Central memory CD8-positive, alpha-beta T cell (primary cell): ENCODE measurements at regions not wholly inside any gene's neighbourhood (a gene's known extent, or its start where the extent isn't known, plus 50 kb on each side); places are given as distances from the start of the nearest gene placed in this dataset.

Source experiments
- ATAC-seq: fragments of 150-1000 bp; cut with Tn5 transposase; replicated peaks from 2 replicates; pipeline ENCODE4 v1.10.0; 2022; ENCODE audit warnings: mild to moderate bottlenecking, moderate FRiP score, moderate number of reproducible peaks; ENCODE audit not compliant: poor library complexity, severe bottlenecking; ENCODE audit errors: extremely low read depth
- DNase-seq, 2 donors: peaks; one replicate each; pipeline ENCODE4 v3.0.0; 2021; ENCODE audit warnings: low spot score in 2 of 2
- H3K27ac Mint-ChIP-seq: one replicate; pipeline ENCODE4 v1.8.0; 2022; ENCODE audit warnings: low read depth, mild to moderate bottlenecking, moderate library complexity, mixed read lengths
- H3K27me3 Mint-ChIP-seq: one replicate; pipeline ENCODE4 v1.8.0; 2022; ENCODE audit warnings: mixed read lengths
- H3K36me3 Mint-ChIP-seq: one replicate; pipeline ENCODE4 v1.8.0; 2022; ENCODE audit warnings: mild to moderate bottlenecking, moderate library complexity, mixed read lengths; ENCODE audit not compliant: insufficient read depth
- H3K4me1 Mint-ChIP-seq: one replicate; pipeline ENCODE4 v1.8.0; 2022; ENCODE audit warnings: mixed read lengths
- H3K4me3 Mint-ChIP-seq: one replicate; pipeline ENCODE4 v1.8.0; 2022; ENCODE audit warnings: mild to moderate bottlenecking, moderate library complexity, mixed read lengths
- H3K9me3 Mint-ChIP-seq: one replicate; pipeline ENCODE4 v1.8.0; 2022; ENCODE audit warnings: mixed read lengths

DNA sequence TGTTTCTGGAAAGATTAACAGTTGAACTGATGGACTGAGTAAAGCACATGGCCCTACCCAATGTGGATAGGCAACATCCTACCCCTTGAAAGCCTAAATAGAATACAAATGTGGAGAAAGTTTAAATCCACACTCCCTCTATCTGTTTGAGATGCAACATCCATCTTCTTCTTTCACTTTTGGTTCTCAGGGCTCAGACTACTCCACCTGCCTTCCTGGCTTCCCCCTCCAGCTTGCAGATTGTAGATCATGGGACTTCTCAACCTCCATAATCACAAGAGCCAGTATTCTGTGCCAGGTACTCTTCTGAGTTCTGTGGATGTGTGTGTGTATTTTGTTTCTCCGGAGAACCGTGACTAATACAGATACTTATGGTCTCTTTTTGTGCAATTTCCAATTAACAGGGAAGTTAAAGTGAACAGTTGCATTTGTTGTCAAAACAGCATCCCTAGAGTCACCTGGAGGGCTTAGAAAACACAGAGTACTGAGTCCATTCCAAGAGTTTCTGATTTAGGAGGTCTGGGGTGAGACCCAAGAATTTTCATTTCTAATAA lies 590.3 kb upstream of the MIR17HG start:
- DNase-seq, result no peak
- H3K9me3 Mint-ChIP-seq, result peaks cover 20% of the 10 kb centered on the region
- no peak overlapping the region for H3K4me3 Mint-ChIP-seq
- H3K36me3 Mint-ChIP-seq, result no peaks in the 10 kb centered on the region
- H3K27me3 Mint-ChIP-seq, result no peaks in the 10 kb centered on the region
- no peak overlapping the region for H3K27ac Mint-ChIP-seq
- no peaks in the 10 kb centered on the region for H3K4me1 Mint-ChIP-seq
- no peak for ATAC-seq

DNA sequence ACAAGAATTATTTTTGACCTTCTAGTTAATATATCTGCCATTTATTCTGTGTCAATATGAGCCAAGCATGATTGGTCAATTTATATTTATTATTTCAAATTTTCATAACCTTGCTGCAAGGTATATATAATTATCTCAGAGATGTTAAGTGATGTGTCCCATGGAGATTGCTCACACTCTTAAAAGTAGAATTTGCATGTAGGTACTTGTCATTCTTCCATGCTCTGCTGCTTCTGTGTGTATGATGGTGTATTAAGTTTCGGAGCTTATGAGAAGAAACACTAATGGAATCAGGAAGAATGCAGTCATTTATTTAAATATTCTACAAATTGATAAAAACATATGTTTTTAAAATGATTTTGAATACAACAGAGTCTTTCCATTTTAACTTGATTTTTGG lies 586.8 kb upstream of the MIR17HG start:
- Mint-ChIP-seq H3K27me3 (no peaks in the 10 kb centered on the region), H3K9me3 (peaks cover 17% of the 10 kb centered on the region), H3K4me1 (no peaks in the 10 kb centered on the region), H3K4me3 (no peak overlapping the region), H3K27ac (no peak overlapping the region), H3K36me3 (no peaks in the 10 kb centered on the region)
- no peak for DNase-seq
- ATAC-seq, result no peak

DNA sequence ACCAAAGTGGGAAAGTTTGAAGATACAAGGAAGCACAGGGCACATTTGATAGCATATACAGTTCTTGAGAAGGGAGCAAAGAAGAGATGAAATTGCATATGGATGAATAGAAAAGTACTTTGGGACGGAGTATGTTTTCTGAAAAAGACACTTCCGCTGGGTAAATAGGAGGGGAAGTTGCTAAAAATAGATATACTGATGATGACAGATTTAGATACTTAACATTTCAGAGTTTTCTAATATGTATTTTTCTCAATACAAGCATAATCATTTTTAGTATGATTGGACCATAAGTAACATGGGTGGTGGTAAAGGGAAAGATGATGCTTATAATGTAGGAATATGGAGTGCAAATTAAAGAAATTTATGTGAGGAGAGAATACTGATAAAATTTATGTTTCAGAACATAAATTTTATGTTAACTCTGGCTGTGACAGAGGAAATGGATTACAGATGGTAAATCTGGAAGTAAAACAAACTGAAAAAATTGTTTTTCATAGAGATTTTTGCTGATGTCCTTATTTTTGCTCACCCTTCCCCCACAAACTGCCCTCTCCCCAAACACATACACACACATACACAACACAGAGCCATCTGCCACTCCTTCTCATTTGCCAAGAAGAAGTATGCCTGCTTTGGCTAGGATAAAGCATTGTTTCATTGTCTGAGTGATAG lies 583.9 kb upstream of the MIR17HG start:
- no peaks in the 10 kb centered on the region for H3K36me3 Mint-ChIP-seq
- H3K27me3 Mint-ChIP-seq, result no peaks in the 10 kb centered on the region
- no peak overlapping the region for H3K27ac Mint-ChIP-seq
- DNase-seq, result no peak
- ATAC-seq, result no peak
- H3K4me1 Mint-ChIP-seq, result no peaks in the 10 kb centered on the region
- no peak overlapping the region for H3K4me3 Mint-ChIP-seq
- H3K9me3 Mint-ChIP-seq, result peaks cover 17% of the 10 kb centered on the region

- ATAC-seq (no peak), DNase-seq (no peak)
- H3K27ac Mint-ChIP-seq, result no peak overlapping the region
- H3K4me1 Mint-ChIP-seq, result no peaks in the 10 kb centered on the region
- H3K36me3 Mint-ChIP-seq, result no peaks in the 10 kb centered on the region
- H3K27me3 Mint-ChIP-seq, result no peaks in the 10 kb centered on the region
- H3K9me3 Mint-ChIP-seq, result peaks cover 22% of the 10 kb centered on the region
- H3K4me3 Mint-ChIP-seq, result no peak overlapping the region
These were observed 581.0 kb upstream of the MIR17HG start for GRCh38 chr13:90766386-90766902.

DNA sequence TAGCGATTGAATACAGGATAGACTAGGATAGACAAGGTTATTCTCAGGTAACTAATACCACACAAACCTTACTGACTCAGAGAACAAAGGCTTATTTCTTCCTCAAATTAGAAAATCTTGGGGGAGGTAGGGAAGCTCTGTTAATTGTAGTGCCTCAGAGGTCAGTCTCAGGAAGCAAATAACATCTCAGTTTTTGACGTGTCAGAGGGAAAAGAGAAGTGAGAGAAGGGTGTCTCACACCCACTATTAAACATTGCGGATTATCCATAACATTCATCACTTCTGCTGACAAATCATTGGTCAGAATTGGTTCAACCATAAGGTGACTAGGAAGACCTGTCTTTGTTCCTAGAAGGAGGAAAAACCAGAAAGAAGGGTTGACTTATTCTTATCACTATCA lies 579.4 kb upstream of the MIR17HG start:
- no peak overlapping the region for H3K4me3 Mint-ChIP-seq
- no peak for DNase-seq
- H3K27me3 Mint-ChIP-seq, result no peaks in the 10 kb centered on the region
- H3K4me1 Mint-ChIP-seq, result no peaks in the 10 kb centered on the region
- peaks cover 10% of the 10 kb centered on the region for H3K9me3 Mint-ChIP-seq
- ATAC-seq, result no peak
- H3K27ac Mint-ChIP-seq, result no peak overlapping the region
- H3K36me3 Mint-ChIP-seq, result no peaks in the 10 kb centered on the region

- ATAC-seq (no peak), DNase-seq (no peak)
- H3K27ac Mint-ChIP-seq, result no peak overlapping the region
- H3K4me1 Mint-ChIP-seq, result no peaks in the 10 kb centered on the region
- H3K9me3 Mint-ChIP-seq, result peaks cover 10% of the 10 kb centered on the region
- no peaks in the 10 kb centered on the region for H3K36me3 Mint-ChIP-seq
- no peaks in the 10 kb centered on the region for H3K27me3 Mint-ChIP-seq
- H3K4me3 Mint-ChIP-seq, result no peak overlapping the region
These were observed 578.1 kb upstream of the MIR17HG start for GRCh38 chr13:90769387-90769786.

- H3K27me3 Mint-ChIP-seq, result no peaks in the 10 kb centered on the region
- no peak overlapping the region for H3K4me3 Mint-ChIP-seq
- no peak overlapping the region for H3K27ac Mint-ChIP-seq
- no peaks in the 10 kb centered on the region for H3K36me3 Mint-ChIP-seq
- DNase-seq, result no peak
- peaks cover 10% of the 10 kb centered on the region for H3K9me3 Mint-ChIP-seq
- no peaks in the 10 kb centered on the region for H3K4me1 Mint-ChIP-seq
- ATAC-seq, result no peak
These were observed 577.2 kb upstream of the MIR17HG start for GRCh38 chr13:90770334-90770733.

DNA sequence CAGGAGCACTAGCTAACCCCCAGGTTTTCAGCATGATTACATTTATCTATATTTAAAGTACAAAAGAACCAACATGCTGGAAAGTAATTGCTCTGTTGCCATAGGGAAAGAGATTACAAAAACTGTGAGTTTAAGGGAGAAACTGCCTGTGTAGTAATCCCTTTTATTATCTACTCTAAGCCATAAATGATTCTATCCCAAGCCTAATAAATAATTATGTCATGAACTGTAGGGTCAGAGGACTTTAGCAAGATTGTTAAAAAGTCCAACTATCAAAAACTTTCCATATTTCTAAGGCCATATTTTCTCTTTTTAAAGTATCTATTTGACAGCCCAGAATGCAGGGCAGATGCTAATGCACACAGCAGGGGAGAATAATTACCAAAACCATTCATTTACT lies 573.8 kb upstream of the MIR17HG start:
- Mint-ChIP-seq H3K27ac (no peak overlapping the region), H3K9me3 (peaks cover 10% of the 10 kb centered on the region), H3K4me3 (no peak overlapping the region), H3K27me3 (no peaks in the 10 kb centered on the region), H3K4me1 (no peaks in the 10 kb centered on the region), H3K36me3 (no peaks in the 10 kb centered on the region)
- DNase-seq, result no peak
- ATAC-seq, result no peak

DNA sequence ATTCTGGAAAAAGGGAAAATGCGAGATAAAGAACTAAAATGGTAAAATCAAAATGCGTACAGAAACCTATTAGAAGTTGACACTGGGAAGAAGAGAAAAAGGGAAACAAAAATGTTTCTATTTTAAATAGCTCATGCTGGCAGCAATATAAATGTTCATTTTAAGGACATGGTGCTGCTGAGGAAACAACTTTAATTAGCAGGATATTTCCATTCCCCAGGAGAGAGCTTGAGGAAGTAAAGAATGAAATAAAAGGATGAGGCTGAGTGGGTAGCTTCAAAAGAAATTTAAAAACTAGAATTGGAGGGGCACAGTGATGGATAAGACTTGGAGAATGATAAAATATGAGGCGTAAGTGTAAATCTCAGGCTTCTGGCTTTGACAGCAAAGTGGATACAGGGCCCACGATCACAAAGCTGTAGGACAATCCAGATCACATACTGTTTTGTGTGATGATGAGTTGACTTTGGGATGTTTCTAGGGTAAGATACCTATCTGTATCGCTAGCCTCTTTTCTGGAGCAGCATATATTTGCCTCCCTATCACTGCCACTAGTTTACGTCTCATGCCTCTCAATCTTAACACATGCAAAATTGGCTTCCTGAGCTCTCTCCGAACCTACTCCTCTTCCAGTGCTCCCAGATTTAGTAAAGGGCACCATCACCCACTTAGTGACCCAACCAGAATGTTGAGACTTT lies 571.3 kb upstream of the MIR17HG start:
- Mint-ChIP-seq H3K9me3 (peaks cover 5% of the 10 kb centered on the region), H3K4me1 (no peaks in the 10 kb centered on the region), H3K36me3 (no peaks in the 10 kb centered on the region), H3K27ac (no peak overlapping the region), H3K27me3 (no peaks in the 10 kb centered on the region), H3K4me3 (no peak overlapping the region)
- ATAC-seq (no peak), DNase-seq (no peak)

DNA sequence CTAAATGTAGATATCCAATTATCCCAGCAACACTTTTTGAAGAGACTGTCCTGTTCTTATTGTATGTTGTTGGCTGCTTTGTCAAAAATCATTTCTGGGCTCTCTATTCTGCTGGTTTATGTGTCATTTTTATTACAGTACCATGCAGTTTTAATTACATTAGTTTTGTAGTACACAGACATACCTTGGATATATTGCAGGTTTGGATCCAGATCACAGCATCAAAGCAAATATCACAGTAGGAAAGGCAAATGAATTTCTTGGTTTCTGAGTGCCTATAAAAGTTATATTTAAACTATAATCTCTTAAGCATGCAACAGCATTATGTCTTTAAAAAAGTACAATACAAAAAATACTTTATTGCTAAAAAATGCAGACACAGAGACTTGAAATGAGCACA lies 564.2 kb upstream of the MIR17HG start:
- Mint-ChIP-seq H3K4me3 (no peak overlapping the region), H3K27ac (no peak overlapping the region), H3K9me3 (no peaks in the 10 kb centered on the region), H3K27me3 (no peaks in the 10 kb centered on the region), H3K36me3 (no peaks in the 10 kb centered on the region), H3K4me1 (no peaks in the 10 kb centered on the region)
- no peak for ATAC-seq
- DNase-seq, result no peak

- H3K4me1 Mint-ChIP-seq, result no peaks in the 10 kb centered on the region
- no peak for DNase-seq
- no peak for ATAC-seq
These were observed 560.5 kb upstream of the MIR17HG start for GRCh38 chr13:90787007-90787406.

DNA sequence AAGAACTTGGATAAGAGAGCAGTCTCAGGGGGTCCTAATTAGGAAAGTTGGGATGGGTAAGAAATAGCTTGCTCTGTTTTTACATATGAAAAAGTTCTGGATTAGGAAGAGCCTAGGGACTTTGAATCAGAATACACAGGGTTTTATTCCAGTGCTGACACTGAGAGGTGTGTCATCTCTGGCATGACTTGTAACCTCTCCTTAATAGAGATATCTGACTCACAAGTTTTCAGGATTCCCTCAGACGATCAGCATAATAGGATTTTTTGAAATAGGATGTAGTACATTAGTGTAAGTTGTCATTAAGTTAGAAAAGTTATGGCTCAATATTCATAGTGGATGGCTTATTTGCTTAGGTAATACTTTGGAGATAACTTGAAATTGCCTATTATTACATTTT lies 555.2 kb upstream of the MIR17HG start:
- no peaks in the 10 kb centered on the region for H3K4me1 Mint-ChIP-seq
- no peak overlapping the region for H3K4me3 Mint-ChIP-seq
- no peaks in the 10 kb centered on the region for H3K36me3 Mint-ChIP-seq
- H3K27me3 Mint-ChIP-seq, result no peaks in the 10 kb centered on the region
- peaks cover 11% of the 10 kb centered on the region for H3K9me3 Mint-ChIP-seq
- H3K27ac Mint-ChIP-seq, result no peak overlapping the region
- ATAC-seq (no peak), DNase-seq (no peak)

More at GRCh38 chr13:90787007-90787406, 560.5 kb upstream of the MIR17HG start:
- Mint-ChIP-seq H3K9me3 (no peaks in the 10 kb centered on the region), H3K27ac (no peak overlapping the region), H3K36me3 (no peaks in the 10 kb centered on the region), H3K27me3 (no peaks in the 10 kb centered on the region), H3K4me3 (no peak overlapping the region)

DNA sequence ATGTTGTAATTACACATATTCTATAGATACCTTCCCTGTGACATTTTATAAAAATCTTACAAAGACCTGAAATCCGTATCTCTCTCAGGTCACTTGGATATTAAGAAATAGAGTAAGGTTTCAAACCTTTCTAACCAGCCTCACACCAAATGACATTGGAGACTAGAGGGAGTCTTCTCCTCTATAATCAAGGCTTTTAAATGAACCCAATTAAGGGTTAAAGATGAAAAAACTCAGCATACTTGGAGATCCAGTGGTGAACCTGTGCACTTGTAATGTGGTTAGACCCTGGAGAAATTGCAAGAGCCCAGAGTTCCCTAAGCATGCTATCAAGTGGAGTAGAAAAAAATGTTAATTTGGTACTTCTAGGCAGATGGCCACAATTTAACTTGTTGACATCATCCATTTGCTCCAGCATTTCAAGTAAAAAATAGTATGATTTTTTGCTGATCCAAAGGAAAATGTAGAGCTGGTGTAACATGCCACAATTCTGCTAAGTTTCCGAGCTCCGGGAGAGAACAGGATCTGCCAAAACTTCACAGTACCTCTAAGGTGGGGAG lies 554.1 kb upstream of the MIR17HG start:
- ATAC-seq, result no peak
- Mint-ChIP-seq H3K4me1 (no peaks in the 10 kb centered on the region), H3K9me3 (peaks cover 11% of the 10 kb centered on the region), H3K27me3 (no peaks in the 10 kb centered on the region), H3K27ac (no peak overlapping the region), H3K4me3 (no peak overlapping the region), H3K36me3 (no peaks in the 10 kb centered on the region)
- DNase-seq, result no peak
